Amygdala (tissue), 56 donors: ENCODE measurements at regions not wholly inside any gene's neighbourhood (a gene's known extent, or its start where the extent isn't known, plus 50 kb on each side); places are given as distances from the start of the nearest gene placed in this dataset.

Experiments used
- DNase-seq, 56 donors: peaks; one replicate each; lab custom pipeline; 2025; lab: John Stamatoyannopoulos, UW

GRCh38 chr9:113646946-113647914, 183.7 kb downstream of the RGS3 start:
- no peak for DNase-seq

- DNase-seq, result no peak
Measured at GRCh38 chr9:113648048-113648447, 184.5 kb downstream of the RGS3 start.

- no peak for DNase-seq
Measured at GRCh38 chr9:113648586-113648985, 185.1 kb downstream of the RGS3 start.

GRCh38 chr9:113649054-113649453, 185.5 kb downstream of the RGS3 start:
- peak in 55 of 56 donors; percentile 31 to 97 (median 83) for DNase-seq

GRCh38 chr9:113649855-113650206, 186.3 kb downstream of the RGS3 start:
- DNase-seq, result no peak

GRCh38 chr9:113650207-113651131, 186.9 kb downstream of the RGS3 start:
- DNase-seq, result no peak

- no peak for DNase-seq
Measured at GRCh38 chr9:113651896-113652295, 188.4 kb downstream of the RGS3 start.

- DNase-seq, result no peak
Measured at GRCh38 chr9:113652355-113653152, 189.0 kb downstream of the RGS3 start.

- DNase-seq, result no peak
Measured at GRCh38 chr9:113653746-113654604, 190.4 kb downstream of the RGS3 start.

- peak in 1 of 56 donors; percentile 57 for DNase-seq
Measured at GRCh38 chr9:113654605-113655428, 191.3 kb downstream of the RGS3 start.

GRCh38 chr9:113656771-113657670, 193.5 kb downstream of the RGS3 start:
- no peak for DNase-seq

GRCh38 chr9:113657765-113658544, 194.4 kb downstream of the RGS3 start:
- peak in 55 of 56 donors; percentile 9 to 86 (median 63) for DNase-seq

GRCh38 chr9:113658545-113658895, 195.0 kb downstream of the RGS3 start:
- DNase-seq, result no peak

- DNase-seq, result no peak
Measured at GRCh38 chr9:113659039-113659438, 195.5 kb downstream of the RGS3 start.

GRCh38 chr9:113659740-113660139, 196.2 kb downstream of the RGS3 start:
- no peak for DNase-seq

- DNase-seq, result no peak
Measured at GRCh38 chr9:113660196-113660595, 196.7 kb downstream of the RGS3 start.

GRCh38 chr9:113661074-113661473, 197.5 kb downstream of the RGS3 start:
- DNase-seq, result no peak
